ENCODE measurements at regions not wholly inside any gene's neighbourhood (a gene's known extent, or its start where the extent isn't known, plus 50 kb on each side); places are given as distances from the start of the nearest gene placed in this dataset.

- H3K9me3 ChIP-seq (ENCODE audit: insufficient read depth, low read length, severe bottlenecking): no peaks in the 10 kb centered on the region
- peaks cover 11% of the 10 kb centered on the region for H3K4me1 ChIP-seq (ENCODE audit: insufficient read depth, low read length)
- no peak overlapping the region for H3K27ac ChIP-seq (ENCODE audit: low read length)
- no peak overlapping the region for H3K9ac ChIP-seq (ENCODE audit: low read depth, low read length)
- DNase-seq (no peak), ATAC-seq (ENCODE audit: insufficient read depth, low read depth) (no peak)
- H3K27me3 ChIP-seq (ENCODE audit: insufficient read depth, low read length, poor library complexity): no peaks in the 10 kb centered on the region
- H3K36me3 ChIP-seq (ENCODE audit: insufficient read depth, low read length): no peaks in the 10 kb centered on the region
- no peaks in the 10 kb centered on the region for H4K20me1 ChIP-seq (ENCODE audit: insufficient read depth, low read length)
- H3K4me2 ChIP-seq (ENCODE audit: insufficient read depth, low read length): no peak overlapping the region
- TF ChIP-seq CTCF (IDR thresholded peaks at IDR 0.05; ENCODE audit: borderline replicate concordance, extremely low read depth, low read length, poor library complexity, severe bottlenecking): no peak
- no peak for TF ChIP-seq EZH2 (IDR thresholded peaks at IDR 0.05; ENCODE audit: borderline replicate concordance, low read depth, low read length, severe bottlenecking)
- H3K4me3 ChIP-seq (ENCODE audit: low read depth in 1 of 2, low read length in 2 of 2): no peak overlapping the region
- H3K79me2 ChIP-seq (ENCODE audit: insufficient read depth, low read length): no peaks in the 10 kb centered on the region
- H2AFZ ChIP-seq (ENCODE audit: low read depth, low read length): no peak overlapping the region
These were observed 395.2 kb downstream of the BCL11A start for GRCh38 chr2:60158262-60158661.

GRCh38 chr2:60157283-60157682, 396.2 kb downstream of the BCL11A start:
- Histone ChIP-seq H2AFZ (ENCODE audit: low read depth, low read length) (no peak overlapping the region), H3K27ac (ENCODE audit: low read length) (no peak overlapping the region), H3K79me2 (ENCODE audit: insufficient read depth, low read length) (no peaks in the 10 kb centered on the region), H3K4me2 (ENCODE audit: insufficient read depth, low read length) (no peak overlapping the region), H3K4me3 (ENCODE audit: low read depth in 1 of 2, low read length in 2 of 2) (no peak overlapping the region), H3K36me3 (ENCODE audit: insufficient read depth, low read length) (no peaks in the 10 kb centered on the region), H3K4me1 (ENCODE audit: insufficient read depth, low read length) (peaks cover 11% of the 10 kb centered on the region), H3K9ac (ENCODE audit: low read depth, low read length) (no peak overlapping the region), H3K27me3 (ENCODE audit: insufficient read depth, low read length, poor library complexity) (no peaks in the 10 kb centered on the region), H4K20me1 (ENCODE audit: insufficient read depth, low read length) (no peaks in the 10 kb centered on the region), H3K9me3 (ENCODE audit: insufficient read depth, low read length, severe bottlenecking) (no peaks in the 10 kb centered on the region)
- TF ChIP-seq EZH2 (IDR thresholded peaks at IDR 0.05; ENCODE audit: borderline replicate concordance, low read depth, low read length, severe bottlenecking) (no peak), CTCF (IDR thresholded peaks at IDR 0.05; ENCODE audit: borderline replicate concordance, extremely low read depth, low read length, poor library complexity, severe bottlenecking) (no peak)
- DNase-seq: no peak
- no peak for ATAC-seq (ENCODE audit: insufficient read depth, low read depth)

- Histone ChIP-seq H4K20me1 (ENCODE audit: insufficient read depth, low read length) (no peaks in the 10 kb centered on the region), H3K79me2 (ENCODE audit: insufficient read depth, low read length) (no peaks in the 10 kb centered on the region), H3K4me3 (ENCODE audit: low read depth in 1 of 2, low read length in 2 of 2) (no peak overlapping the region), H3K9me3 (ENCODE audit: insufficient read depth, low read length, severe bottlenecking) (no peaks in the 10 kb centered on the region), H3K4me1 (ENCODE audit: insufficient read depth, low read length) (peaks cover 29% of the 10 kb centered on the region), H3K4me2 (ENCODE audit: insufficient read depth, low read length) (no peak overlapping the region), H2AFZ (ENCODE audit: low read depth, low read length) (no peak overlapping the region), H3K27ac (ENCODE audit: low read length) (no peak overlapping the region), H3K36me3 (ENCODE audit: insufficient read depth, low read length) (no peaks in the 10 kb centered on the region), H3K9ac (ENCODE audit: low read depth, low read length) (no peak overlapping the region), H3K27me3 (ENCODE audit: insufficient read depth, low read length, poor library complexity) (no peaks in the 10 kb centered on the region)
- DNase-seq: no peak
- ATAC-seq (ENCODE audit: insufficient read depth, low read depth): no peak
- TF ChIP-seq CTCF (IDR thresholded peaks at IDR 0.05; ENCODE audit: borderline replicate concordance, extremely low read depth, low read length, poor library complexity, severe bottlenecking) (no peak), EZH2 (IDR thresholded peaks at IDR 0.05; ENCODE audit: borderline replicate concordance, low read depth, low read length, severe bottlenecking) (no peak)
These were observed 399.3 kb downstream of the BCL11A start for GRCh38 chr2:60154142-60154541.
